Thyroid gland (tissue), 4 donors: ENCODE measurements at regions not wholly inside any gene's neighbourhood (a gene's known extent, or its start where the extent isn't known, plus 50 kb on each side); places are given as distances from the start of the nearest gene placed in this dataset.

ENCODE experiments used
- CTCF ChIP-seq, 6 experiments: fragments of 200-600 bp in 3 of 6; fragments of 450-650 bp in 3 of 6; sonication (generic) in 3 of 6; IDR thresholded peaks; one replicate each; pipeline ENCODE4 v1.5.1; 2016 to 2019; ENCODE audit warnings: antibody characterized with exemption in 6 of 6, mild to moderate bottlenecking in 2 of 6, inconsistent platforms in 1 of 6, moderate library complexity in 1 of 6
- POLR2A ChIP-seq, 2 donors: fragments of 450-650 bp; IDR thresholded peaks; one replicate each; pipeline ENCODE4 v1.6.1; 2017; ENCODE audit warnings: antibody characterized with exemption in 2 of 2, mild to moderate bottlenecking in 2 of 2, moderate library complexity in 1 of 2

DNA sequence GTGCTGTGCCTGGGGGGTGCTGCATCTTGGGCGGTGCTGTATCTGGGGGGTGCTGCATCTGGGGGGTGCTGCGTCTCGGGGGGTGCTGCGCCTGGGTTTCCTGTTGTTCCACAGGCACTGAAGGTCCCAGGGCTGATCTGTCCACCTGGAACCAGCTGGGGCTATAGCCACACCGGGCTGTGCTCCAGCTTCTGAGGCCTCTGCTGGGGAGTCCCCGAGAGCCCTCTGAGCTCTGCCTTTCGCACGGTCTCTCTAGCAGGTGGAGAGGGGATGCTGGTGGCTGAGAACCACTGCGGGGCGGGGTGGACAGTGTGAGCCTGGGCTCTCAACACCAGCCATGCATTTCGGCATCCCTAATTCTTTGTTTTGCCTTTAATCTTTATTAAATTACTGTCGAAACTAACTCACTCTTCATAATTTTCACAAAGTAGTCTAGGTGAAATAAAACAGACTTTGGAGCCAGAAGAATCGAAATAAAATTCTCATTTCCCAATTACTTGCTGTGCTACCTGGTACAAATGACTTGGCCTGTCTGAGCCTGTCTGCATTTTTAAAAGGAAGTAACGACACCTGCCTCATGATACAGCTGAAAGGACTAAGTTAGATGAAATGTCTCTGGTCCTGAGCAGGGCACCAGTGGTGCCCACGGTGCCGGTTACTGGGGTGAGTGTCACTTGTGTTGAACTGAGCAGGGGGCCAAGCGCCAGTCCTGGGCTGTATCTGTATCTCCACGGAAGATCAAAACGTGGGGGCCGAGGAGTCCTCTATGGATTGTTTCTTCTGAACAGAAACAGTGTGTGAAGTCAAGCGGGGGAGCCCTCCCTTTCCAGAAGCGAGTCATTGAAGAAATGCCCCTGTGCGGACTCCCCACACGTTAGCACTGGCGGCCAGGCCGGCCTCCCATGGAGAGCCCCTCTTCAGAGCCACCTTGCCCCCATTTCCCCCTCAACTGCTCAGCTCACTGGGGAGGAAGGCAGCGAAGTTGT is 142.0 kb downstream of the ASB1 start:
- TF ChIP-seq POLR2A (IDR thresholded peaks at IDR 0.05): no peak
- TF ChIP-seq CTCF (IDR thresholded peaks at IDR 0.05): no peak
